Fibroblast of mammary gland (primary cell): ENCODE measurements at regions not wholly inside any gene's neighbourhood (a gene's known extent, or its start where the extent isn't known, plus 50 kb on each side); places are given as distances from the start of the nearest gene placed in this dataset.

Experiments
- DNase-seq: peaks from one replicate; pipeline ENCODE4 v3.0.0-alpha.2; 2010; ENCODE audit warnings: low read depth
- H3K4me3 ChIP-seq: 2 replicates; pipeline ENCODE4 v1.5.1; 2011; ENCODE audit warnings: low read depth, mild to moderate bottlenecking, low read length, moderate library complexity; ENCODE audit not compliant: control insufficient read depth
- TF ChIP-seq, protein P1 (sequence below): conservative IDR thresholded peaks from 2 replicates; pipeline ENCODE4 v1.5.1; 2011; ENCODE audit warnings: low read depth, low read length, inconsistent platforms; ENCODE audit not compliant: control insufficient read depth, insufficient read depth

DNA sequence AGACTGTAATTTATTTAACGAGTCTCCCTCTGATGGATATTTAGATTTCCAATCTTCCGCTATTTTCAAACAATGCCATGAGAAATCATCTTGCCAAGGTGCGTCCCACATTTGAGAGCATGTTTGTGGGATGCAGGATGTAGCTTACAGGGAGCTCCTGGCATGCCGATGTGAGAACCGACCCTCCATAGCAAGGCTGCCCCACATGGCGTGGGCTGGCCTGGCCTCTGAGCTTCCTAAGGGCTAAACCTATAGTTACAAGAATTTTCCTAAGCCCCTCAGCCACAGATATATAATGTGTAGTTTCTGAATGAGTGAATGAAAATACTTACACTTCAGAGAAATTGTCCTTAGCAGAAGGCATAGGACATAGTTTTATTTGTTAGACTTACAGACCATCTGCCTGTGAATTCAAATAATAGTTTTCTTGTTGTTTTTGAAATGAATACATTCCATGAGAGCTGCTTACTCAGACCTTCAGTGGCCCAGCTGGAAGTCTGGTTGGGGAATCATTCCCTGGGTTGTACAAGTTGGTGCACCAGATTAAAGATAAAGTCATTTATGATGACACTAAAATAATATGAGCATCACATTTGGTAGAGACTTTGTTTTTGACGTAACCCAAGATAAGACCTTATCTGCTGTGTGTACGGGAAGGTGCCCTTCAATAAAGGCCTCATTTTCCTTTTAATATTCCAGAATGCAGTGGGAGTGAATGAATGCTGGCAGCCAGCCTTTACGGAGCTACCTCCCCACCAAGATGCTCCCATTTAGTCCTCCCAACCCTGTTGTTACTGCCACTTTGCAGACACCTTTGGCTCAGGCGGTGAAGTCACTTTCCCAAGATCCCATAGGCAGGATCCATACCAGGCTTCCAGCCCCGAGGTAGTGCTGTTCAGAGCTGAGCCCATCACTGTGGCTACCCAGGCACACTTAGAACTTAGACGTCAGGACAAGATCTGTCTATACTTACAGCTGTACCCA lies 107.1 kb downstream of the GLI2 start:
- no peak for DNase-seq
- TF ChIP-seq, protein P1, sequence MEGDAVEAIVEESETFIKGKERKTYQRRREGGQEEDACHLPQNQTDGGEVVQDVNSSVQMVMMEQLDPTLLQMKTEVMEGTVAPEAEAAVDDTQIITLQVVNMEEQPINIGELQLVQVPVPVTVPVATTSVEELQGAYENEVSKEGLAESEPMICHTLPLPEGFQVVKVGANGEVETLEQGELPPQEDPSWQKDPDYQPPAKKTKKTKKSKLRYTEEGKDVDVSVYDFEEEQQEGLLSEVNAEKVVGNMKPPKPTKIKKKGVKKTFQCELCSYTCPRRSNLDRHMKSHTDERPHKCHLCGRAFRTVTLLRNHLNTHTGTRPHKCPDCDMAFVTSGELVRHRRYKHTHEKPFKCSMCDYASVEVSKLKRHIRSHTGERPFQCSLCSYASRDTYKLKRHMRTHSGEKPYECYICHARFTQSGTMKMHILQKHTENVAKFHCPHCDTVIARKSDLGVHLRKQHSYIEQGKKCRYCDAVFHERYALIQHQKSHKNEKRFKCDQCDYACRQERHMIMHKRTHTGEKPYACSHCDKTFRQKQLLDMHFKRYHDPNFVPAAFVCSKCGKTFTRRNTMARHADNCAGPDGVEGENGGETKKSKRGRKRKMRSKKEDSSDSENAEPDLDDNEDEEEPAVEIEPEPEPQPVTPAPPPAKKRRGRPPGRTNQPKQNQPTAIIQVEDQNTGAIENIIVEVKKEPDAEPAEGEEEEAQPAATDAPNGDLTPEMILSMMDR, result no peak
- no peak overlapping the region for H3K4me3 ChIP-seq

DNA sequence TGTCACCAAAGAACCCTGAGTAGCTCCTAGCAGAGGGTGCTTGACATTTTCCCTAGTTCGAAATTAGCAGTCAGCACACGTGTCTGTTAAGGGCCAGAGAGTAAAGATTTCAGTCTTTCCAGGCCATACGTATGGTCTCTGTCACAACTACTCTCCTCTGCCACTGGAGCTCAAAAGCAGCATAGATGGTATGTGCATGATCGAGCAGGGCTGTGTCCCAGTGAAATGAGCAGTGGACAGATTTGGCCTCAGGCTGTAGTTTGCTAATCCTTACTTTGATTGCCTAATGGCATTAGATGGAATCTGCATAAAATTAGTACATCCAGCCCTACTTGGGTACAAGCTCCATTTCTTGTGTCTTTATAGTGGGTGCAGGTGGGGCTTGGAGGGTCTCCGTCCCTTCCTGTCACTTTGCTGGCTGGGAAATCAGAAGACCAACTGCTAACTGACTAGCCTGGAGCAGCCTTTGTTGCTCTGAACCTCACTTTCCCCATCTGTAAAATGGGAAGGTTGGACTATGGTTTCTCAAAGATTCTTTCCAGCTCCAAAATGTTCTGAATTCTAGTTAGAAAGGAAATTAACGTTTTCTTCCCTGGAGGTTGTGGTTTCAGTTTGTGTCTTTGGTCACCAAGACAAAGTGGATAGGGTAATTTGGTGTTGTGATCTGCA lies 108.5 kb downstream of the GLI2 start:
- TF ChIP-seq, protein P1, result no peak
- no peak for DNase-seq
- H3K4me3 ChIP-seq, result no peak overlapping the region

DNA sequence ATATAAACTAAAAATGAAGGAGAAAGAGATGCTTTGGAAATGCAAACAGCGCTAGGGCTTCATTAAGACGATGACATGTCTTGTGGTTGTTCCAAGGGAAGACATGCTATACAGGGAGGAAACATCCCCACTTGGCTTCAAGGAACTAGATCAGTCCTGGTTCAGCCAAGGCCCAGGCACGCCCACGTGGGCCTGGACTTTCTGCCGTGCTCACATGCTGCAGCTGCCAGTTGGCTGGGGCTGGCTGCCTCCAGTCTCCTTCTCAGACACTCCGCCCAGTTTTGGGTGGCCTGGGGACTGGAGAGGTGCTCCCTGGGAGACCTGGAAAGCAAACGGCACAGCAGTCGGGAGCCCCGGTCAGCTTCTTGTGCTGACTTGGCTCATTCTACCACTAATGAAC lies 109.6 kb downstream of the GLI2 start:
- TF ChIP-seq, protein P1, result no peak
- DNase-seq, result peak; percentile 66
- H3K4me3 ChIP-seq, result no peak overlapping the region

DNA sequence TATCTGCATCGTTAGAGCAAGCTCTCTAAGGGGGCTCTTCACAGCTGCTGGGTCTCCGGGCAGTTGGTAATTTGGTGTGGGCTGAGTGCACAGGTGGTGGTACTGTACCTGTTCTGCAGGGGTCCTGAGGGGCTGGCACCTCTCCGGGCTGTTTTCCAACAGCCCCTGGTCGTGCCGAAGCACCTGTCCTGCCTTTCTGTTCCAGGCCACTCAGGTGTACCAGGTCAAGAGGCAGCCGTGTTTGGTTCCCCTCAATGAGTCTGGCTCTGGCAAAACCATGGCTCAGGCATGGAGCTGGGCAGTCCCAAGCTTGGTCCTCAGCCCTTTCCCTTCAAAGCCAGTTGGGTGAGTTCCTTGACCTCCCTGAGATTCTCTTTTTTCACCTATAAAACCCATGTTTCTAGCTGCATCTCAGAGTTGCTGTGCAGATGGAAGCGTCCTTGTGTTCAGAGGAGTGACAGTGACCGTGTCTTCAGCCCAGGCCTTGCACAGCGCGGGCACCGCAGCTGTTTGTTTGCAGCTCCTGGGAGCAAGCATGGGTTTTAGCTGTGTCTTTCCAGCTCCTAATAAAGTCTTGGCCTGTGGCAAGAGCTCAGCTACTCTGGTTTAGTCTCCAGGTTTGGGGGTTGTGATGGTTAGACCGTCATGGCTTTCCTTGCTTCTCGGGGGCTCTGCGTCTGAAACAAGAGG lies 110.9 kb downstream of the GLI2 start:
- TF ChIP-seq, protein P1, result no peak
- no peak overlapping the region for H3K4me3 ChIP-seq
- DNase-seq, result no peak

DNA sequence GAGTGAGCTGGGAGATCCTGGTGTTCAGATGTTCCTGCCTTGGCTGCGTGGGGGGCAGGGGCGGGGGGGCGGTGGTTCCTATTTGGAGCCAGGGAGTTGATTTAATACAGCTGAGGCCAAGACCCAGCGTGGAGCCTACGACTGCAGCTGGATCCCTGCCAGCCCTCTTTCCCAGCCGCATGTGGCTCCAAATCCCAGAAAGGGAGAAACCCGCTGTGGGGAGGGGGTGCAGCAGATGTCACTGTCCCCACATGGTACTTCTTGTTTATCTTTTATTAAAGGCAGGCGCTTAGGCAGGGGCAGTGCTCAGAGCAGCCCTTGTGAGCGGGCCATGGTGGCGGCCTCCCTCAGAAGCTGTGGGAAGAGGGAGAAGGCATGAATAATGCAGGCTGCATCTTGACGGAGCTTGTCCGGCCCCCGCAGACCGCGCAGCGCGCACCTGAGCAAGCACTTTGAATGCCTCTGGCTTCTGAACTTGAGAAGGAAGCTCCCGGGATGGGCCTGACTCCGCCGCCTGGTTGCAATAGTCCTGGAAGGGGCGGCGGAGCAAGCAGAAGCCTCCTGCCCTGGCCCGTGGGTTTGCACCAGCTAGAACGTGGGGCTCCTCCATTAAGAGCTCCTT lies 112.1 kb downstream of the GLI2 start:
- TF ChIP-seq, protein P1, result no peak
- no peak overlapping the region for H3K4me3 ChIP-seq
- DNase-seq, result peak; percentile 16

DNA sequence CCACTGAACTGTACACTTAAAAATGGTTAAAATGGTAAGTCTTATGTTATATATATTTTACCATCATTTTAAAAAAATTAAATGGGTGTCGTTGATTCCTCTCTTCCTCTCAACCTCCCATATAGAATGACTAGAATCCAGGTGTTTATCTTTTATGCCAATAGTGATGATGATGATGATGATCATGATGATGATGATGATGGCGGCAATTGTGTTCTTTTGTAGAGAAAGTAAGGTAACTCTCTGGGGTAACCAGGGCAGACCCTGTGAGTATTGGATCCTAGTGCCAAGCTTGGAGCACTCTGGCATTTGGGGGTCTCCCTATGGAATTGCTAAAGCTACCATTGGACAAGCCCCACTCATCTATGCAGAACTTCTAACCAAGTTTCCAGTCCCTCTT lies 113.6 kb downstream of the GLI2 start:
- TF ChIP-seq, protein P1, result no peak
- DNase-seq, result no peak
- H3K4me3 ChIP-seq, result no peak overlapping the region
